Ascending aorta (tissue), 2 donors: ENCODE measurements at regions not wholly inside any gene's neighbourhood (a gene's known extent, or its start where the extent isn't known, plus 50 kb on each side); places are given as distances from the start of the nearest gene placed in this dataset.
A peak's percentile ranks its signal among the peaks of the same experiment; 100 is the strongest.

Experiments used
- DNase-seq, 2 donors: peaks; one replicate each; pipeline ENCODE4 v3.0.0-alpha.2; 2019; ENCODE audit warnings: low spot score in 2 of 2
- H3K27ac ChIP-seq, 2 donors: fragments of 200-600 bp; sonication (generic); one replicate each; pipeline ENCODE4 v1.5.1; 2016 to 2017; ENCODE audit warnings: mild to moderate bottlenecking in 1 of 2
- H3K27me3 ChIP-seq: fragments of 200-600 bp; sonication (generic); one replicate; pipeline ENCODE4 v1.5.1; 2017
- H3K36me3 ChIP-seq, 2 donors: fragments of 200-600 bp; sonication (generic); one replicate each; pipeline ENCODE4 v1.5.1; 2016
- H3K4me1 ChIP-seq, 2 donors: fragments of 200-600 bp; sonication (generic); one replicate each; pipeline ENCODE4 v1.5.1; 2016 to 2017; ENCODE audit warnings: mild to moderate bottlenecking in 1 of 2
- H3K4me3 ChIP-seq, 2 donors: fragments of 200-600 bp; sonication (generic); one replicate each; pipeline ENCODE4 v1.5.1; 2016 to 2017; ENCODE audit warnings: mild to moderate bottlenecking in 1 of 2
- H3K9me3 ChIP-seq, 2 donors: fragments of 200-600 bp; sonication (generic); one replicate each; pipeline ENCODE4 v1.5.1; 2016
- intact Hi-C: fragments of 100-400 bp; cut with DNase I; formaldehyde crosslinking; loops from one replicate; pipeline ENCODE4 v1.15.1; 2023
- TF ChIP-seq, protein P1 (sequence below), 3 experiments: fragments of 200-600 bp in 2 of 3; fragments of 450-650 bp in 1 of 3; sonication (generic) in 2 of 3; IDR thresholded peaks; one replicate each; pipeline ENCODE4 v1.5.1; 2016 to 2019; ENCODE audit warnings: antibody characterized with exemption in 3 of 3, mild to moderate bottlenecking in 1 of 3, moderate library complexity in 1 of 3

DNA sequence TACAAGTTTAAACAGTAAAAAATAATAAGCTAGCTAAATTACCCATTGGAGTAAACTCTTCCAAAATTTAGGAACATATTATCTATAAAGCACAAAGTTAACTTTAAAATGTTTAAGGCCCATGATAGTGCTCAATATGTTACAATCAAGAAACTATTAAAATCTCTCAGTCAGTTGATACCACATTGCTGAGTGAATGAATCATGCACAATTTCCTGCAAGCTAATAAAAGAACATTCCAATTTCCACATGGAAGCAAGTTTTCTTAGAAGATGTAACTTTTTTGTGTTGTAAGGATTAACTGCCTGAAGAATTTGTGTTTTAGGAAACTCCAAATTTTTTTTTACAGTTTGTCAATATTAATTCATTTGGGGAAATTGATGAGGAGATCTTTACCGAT, 666.6 kb downstream of the SLITRK1 start:
- H3K4me1 ChIP-seq, result peaks cover 4 to 7% of the 10 kb centered on the region in 2 donors
- H3K36me3 ChIP-seq, result no peaks in the 10 kb centered on the region
- peak overlapping the region in 1 of 2 donors; percentile 12 for H3K27ac ChIP-seq
- intact Hi-C loops, result loop anchor here (5.0 kb wide), 1 partner anchor 138 kb away; no protein-coding TSS in a partner anchor
- H3K27me3 ChIP-seq, result no peaks in the 10 kb centered on the region
- no peak overlapping the region for H3K4me3 ChIP-seq
- TF ChIP-seq, protein P1, sequence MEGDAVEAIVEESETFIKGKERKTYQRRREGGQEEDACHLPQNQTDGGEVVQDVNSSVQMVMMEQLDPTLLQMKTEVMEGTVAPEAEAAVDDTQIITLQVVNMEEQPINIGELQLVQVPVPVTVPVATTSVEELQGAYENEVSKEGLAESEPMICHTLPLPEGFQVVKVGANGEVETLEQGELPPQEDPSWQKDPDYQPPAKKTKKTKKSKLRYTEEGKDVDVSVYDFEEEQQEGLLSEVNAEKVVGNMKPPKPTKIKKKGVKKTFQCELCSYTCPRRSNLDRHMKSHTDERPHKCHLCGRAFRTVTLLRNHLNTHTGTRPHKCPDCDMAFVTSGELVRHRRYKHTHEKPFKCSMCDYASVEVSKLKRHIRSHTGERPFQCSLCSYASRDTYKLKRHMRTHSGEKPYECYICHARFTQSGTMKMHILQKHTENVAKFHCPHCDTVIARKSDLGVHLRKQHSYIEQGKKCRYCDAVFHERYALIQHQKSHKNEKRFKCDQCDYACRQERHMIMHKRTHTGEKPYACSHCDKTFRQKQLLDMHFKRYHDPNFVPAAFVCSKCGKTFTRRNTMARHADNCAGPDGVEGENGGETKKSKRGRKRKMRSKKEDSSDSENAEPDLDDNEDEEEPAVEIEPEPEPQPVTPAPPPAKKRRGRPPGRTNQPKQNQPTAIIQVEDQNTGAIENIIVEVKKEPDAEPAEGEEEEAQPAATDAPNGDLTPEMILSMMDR (IDR thresholded peaks at IDR 0.05), result no peak
- no peak for DNase-seq
- peaks cover 7 to 24% of the 10 kb centered on the region in 2 donors for H3K9me3 ChIP-seq

DNA sequence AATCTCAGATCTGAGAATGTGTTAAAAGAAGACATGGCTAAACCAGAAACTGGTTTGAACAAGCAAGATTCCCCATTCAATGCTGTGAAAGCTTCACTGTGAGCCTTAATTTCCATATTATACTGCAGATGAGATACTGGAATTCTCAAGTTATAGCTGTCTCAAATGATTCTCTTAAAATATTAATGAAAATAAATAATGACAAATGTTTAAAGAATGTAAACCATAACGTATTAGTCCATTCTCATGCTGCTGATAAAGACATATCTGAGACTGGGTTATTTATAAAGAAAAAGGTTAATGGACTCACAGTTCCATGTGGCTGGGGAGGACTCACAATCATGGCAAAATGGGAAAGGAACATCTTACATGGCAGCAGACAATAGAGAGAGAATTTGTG, 667.8 kb downstream of the SLITRK1 start:
- TF ChIP-seq, protein P1 (IDR thresholded peaks at IDR 0.05), result no peak
- no peak for DNase-seq
- H3K27ac ChIP-seq, result peak overlapping the region in 1 of 2 donors; percentile 12
- no peak overlapping the region for H3K4me3 ChIP-seq
- H3K4me1 ChIP-seq, result peaks cover 4 to 7% of the 10 kb centered on the region in 2 donors
- H3K27me3 ChIP-seq, result no peaks in the 10 kb centered on the region
- H3K36me3 ChIP-seq, result no peaks in the 10 kb centered on the region
- intact Hi-C loops, result no loop called here
- peaks cover 10 to 34% of the 10 kb centered on the region in 2 donors for H3K9me3 ChIP-seq

DNA sequence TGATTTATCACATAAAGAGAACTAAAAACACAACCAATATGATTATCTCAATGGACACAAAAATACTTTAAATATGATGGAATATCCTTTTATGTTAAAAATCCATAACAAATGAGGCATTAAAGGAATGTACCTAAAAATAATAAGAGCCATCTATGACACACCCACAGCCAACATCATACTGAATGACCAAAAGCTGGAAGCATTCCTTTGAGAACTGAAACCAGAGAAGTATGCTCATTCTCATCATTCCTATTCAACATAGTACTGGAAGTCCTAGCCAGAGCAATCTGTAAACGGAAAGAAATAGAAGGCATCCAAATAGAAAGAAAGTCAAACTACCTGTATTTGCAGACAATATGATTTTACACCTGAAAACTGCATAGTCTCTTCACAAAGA, 671.0 kb downstream of the SLITRK1 start:
- TF ChIP-seq, protein P1 (IDR thresholded peaks at IDR 0.05), result no peak
- no peak overlapping the region for H3K4me3 ChIP-seq
- H3K27me3 ChIP-seq, result no peaks in the 10 kb centered on the region
- DNase-seq, result no peak
- H3K27ac ChIP-seq, result no peak overlapping the region
- no peaks in the 10 kb centered on the region for H3K36me3 ChIP-seq
- H3K9me3 ChIP-seq, result peaks cover 14 to 39% of the 10 kb centered on the region in 2 donors
- intact Hi-C loops, result no loop called here
- peaks cover 4 to 7% of the 10 kb centered on the region in 2 donors for H3K4me1 ChIP-seq

DNA sequence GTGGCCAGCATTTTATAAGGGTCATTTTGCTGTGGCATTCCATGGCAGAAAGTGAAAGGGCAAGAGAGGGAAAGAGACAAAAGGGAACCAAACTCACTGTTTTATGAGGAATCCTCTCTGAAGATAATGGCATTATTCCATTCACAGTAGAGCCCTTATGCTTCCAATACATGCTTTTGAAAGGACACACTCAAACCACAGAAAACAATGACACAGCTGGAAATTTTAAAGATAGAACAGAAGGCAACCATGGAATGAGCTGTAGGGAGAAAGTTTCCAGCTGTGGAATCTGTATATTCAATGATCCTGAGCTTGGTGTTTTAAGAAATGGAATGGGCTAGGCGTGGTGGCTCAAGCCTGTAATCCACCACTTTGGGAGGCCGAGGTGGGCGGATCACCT, 677.4 kb downstream of the SLITRK1 start:
- no peaks in the 10 kb centered on the region for H3K27me3 ChIP-seq

DNA sequence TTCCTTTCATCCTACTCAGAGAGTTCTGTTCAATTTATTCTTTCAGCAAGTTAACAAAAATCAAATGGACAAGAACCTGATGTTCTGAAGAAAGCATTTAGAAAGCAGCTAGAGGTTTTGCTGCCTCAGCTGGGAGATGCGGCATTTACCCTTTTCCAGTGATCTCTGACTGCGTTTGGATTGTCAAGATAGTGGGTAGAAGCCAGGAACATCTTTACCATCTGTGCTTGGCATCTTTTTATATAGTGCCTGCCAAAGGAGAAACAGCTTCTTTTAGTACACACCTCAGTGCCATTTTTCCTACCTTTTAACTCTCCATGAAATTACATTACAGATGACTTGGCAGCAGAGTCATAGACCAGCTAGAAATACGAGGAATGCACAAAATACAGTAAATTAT, 680.8 kb downstream of the SLITRK1 start:
- intact Hi-C loops, result no loop called here
- DNase-seq, result no peak
- H3K9me3 ChIP-seq, result no peaks in the 10 kb centered on the region
- H3K4me3 ChIP-seq, result no peak overlapping the region
- TF ChIP-seq, protein P1 (IDR thresholded peaks at IDR 0.05), result no peak
- H3K4me1 ChIP-seq, result no peaks in the 10 kb centered on the region
- no peaks in the 10 kb centered on the region for H3K36me3 ChIP-seq
- H3K27me3 ChIP-seq, result no peaks in the 10 kb centered on the region
- H3K27ac ChIP-seq, result no peak overlapping the region

More for the DNA sequence above, 677.4 kb downstream of the SLITRK1 start:
- H3K36me3 ChIP-seq, result no peaks in the 10 kb centered on the region
- H3K9me3 ChIP-seq, result peaks cover 7 to 9% of the 10 kb centered on the region in 2 donors
- no peak overlapping the region for H3K27ac ChIP-seq
- no peak for DNase-seq
- intact Hi-C loops, result no loop called here
- TF ChIP-seq, protein P1 (IDR thresholded peaks at IDR 0.05), result no peak
- H3K4me3 ChIP-seq, result no peak overlapping the region
- no peaks in the 10 kb centered on the region for H3K4me1 ChIP-seq

DNA sequence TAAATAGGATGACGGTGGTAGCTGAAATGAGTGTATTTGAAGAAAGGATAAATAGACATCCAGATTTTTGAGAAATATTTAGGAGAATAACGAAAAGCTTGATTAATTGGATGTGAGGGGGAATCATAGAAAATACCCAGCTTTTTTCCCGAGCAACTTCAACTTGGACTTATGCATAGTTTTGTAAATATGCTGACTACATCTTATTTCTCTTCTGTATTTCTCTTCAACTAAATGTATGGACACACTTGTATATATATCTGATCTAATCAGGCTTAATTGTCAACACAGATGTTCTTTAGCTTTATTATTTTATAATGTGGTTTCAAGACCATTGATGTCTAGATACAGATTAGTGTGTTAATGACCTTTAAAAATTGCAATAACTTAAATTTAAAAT, 685.0 kb downstream of the SLITRK1 start:
- DNase-seq, result no peak
- no peaks in the 10 kb centered on the region for H3K9me3 ChIP-seq
- no peaks in the 10 kb centered on the region for H3K4me1 ChIP-seq
- TF ChIP-seq, protein P1 (IDR thresholded peaks at IDR 0.05), result no peak
- intact Hi-C loops, result no loop called here
- no peak overlapping the region for H3K4me3 ChIP-seq
- no peak overlapping the region for H3K27ac ChIP-seq
- no peaks in the 10 kb centered on the region for H3K36me3 ChIP-seq
- H3K27me3 ChIP-seq, result no peaks in the 10 kb centered on the region
